GM13976 (cell line): ENCODE measurements at regions not wholly inside any gene's neighbourhood (a gene's known extent, or its start where the extent isn't known, plus 50 kb on each side); places are given as distances from the start of the nearest gene placed in this dataset.
A peak's percentile ranks its signal among the peaks of the same experiment; 100 is the strongest.

ENCODE experiments used
- DNase-seq: peaks from one replicate; pipeline ENCODE4 v3.0.0; 2012; ENCODE audit warnings: low spot score
- CTCF ChIP-seq: IDR thresholded peaks from 2 replicates; pipeline ENCODE4 v1.5.1; 2012; ENCODE audit warnings: borderline replicate concordance, mild to moderate bottlenecking; ENCODE audit not compliant: insufficient read depth; ENCODE audit errors: extremely low read depth, missing control alignments, control extremely low read depth
- in situ Hi-C: fragments of 300-500 bp; cut with MboI; formaldehyde crosslinking; loops from one replicate; pipeline ENCODE4 v1.12.0; 2022; ENCODE audit warnings: low sequenced_read_pairs, mixed read lengths, inconsistent platforms; ENCODE audit not compliant: unreplicated experiment

GRCh38 chr3:61415201-61415600 lies 146.2 kb upstream of the PTPRG start:
- no peak for TF ChIP-seq CTCF
- in situ Hi-C loops: no loop called here
- DNase-seq: no peak

GRCh38 chr3:61416618-61417017 lies 144.8 kb upstream of the PTPRG start:
- no peak for TF ChIP-seq CTCF
- no peak for DNase-seq
- in situ Hi-C loops: no loop called here

- DNase-seq: no peak
- TF ChIP-seq CTCF: no peak
- in situ Hi-C loops: no loop called here
Measured at GRCh38 chr3:61417352-61417751, 144.0 kb upstream of the PTPRG start.

GRCh38 chr3:61420136-61420759 lies 141.1 kb upstream of the PTPRG start:
- in situ Hi-C loops: no loop called here
- no peak for TF ChIP-seq CTCF
- peak; percentile 20 for DNase-seq

- no peak for TF ChIP-seq CTCF
- DNase-seq: no peak
- in situ Hi-C loops: no loop called here
Measured at GRCh38 chr3:61422945-61423673, 138.3 kb upstream of the PTPRG start.

- no peak for TF ChIP-seq CTCF
- no peak for DNase-seq
- in situ Hi-C loops: no loop called here
Measured at GRCh38 chr3:61425356-61425755, 136.0 kb upstream of the PTPRG start.
